Endothelial cell of umbilical vein (primary cell): ENCODE measurements at regions not wholly inside any gene's neighbourhood (a gene's known extent, or its start where the extent isn't known, plus 50 kb on each side); places are given as distances from the start of the nearest gene placed in this dataset.

Source experiments
- BruUV-seq: library from RNA; stranded (reverse); fragments of 400-500 nt; replicated peaks from 2 replicates; lab custom pipeline; 2021; lab: Mats Ljungman, UMichigan
- CTCF ChIA-PET: fragments of 300-600, 350-600 bp; sonication (Branson Sonifier 250); formaldehyde crosslinking; loops from one replicate; lab custom pipeline; 2021; ENCODE audit warnings: antibody characterized with exemption, inconsistent platforms; lab: Charles Lee
- POLR2A ChIA-PET: fragments of 300-600, 350-600 bp; sonication (Branson Sonifier 250); formaldehyde crosslinking; loops from one replicate; lab custom pipeline; 2021; ENCODE audit warnings: antibody characterized with exemption, inconsistent platforms; lab: Charles Lee
- DNase-seq: peaks from one replicate; pipeline ENCODE4 v3.0.0-alpha.2; 2011; ENCODE audit warnings: low read depth, low spot score
- FAIRE-seq: peaks from 2 replicates; lab custom pipeline; 2011; peaks lifted over from hg19 to GRCh38; lab: Jason Lieb, UNC
- H2AFZ ChIP-seq: 2 replicates; pipeline ENCODE4 v1.6.0; 2012; ENCODE audit warnings: low read depth, low read length, control low read depth, inconsistent platforms
- H3K27ac ChIP-seq: 2 replicates; pipeline ENCODE4 v1.5.1; 2011; ENCODE audit warnings: low read depth, mild to moderate bottlenecking, control low read depth, low read length, moderate library complexity; ENCODE audit not compliant: insufficient read depth
- H3K27me3 ChIP-seq, 2 experiments: 2 replicates each; pipeline versions ENCODE4 v1.6.0 to v1.6.1; 2011; ENCODE audit warnings: low read length in 2 of 2, mixed read lengths in 1 of 2; ENCODE audit not compliant: control insufficient read depth in 2 of 2, insufficient read depth in 2 of 2
- H3K36me3 ChIP-seq, 2 experiments: 2 replicates in 1 of 2; 3 replicates in 1 of 2; pipeline ENCODE4 v1.5.1; 2011; ENCODE audit warnings: low read length in 2 of 2, mild to moderate bottlenecking in 1 of 2, moderate library complexity in 1 of 2; ENCODE audit not compliant: control insufficient read depth in 2 of 2, insufficient read depth in 2 of 2; ENCODE audit errors: extremely low read depth in 1 of 2
- H3K4me1 ChIP-seq: 3 replicates; pipeline ENCODE4 v1.5.1; 2011; ENCODE audit warnings: mild to moderate bottlenecking, low read length; ENCODE audit not compliant: control insufficient read depth, insufficient read depth; ENCODE audit errors: extremely low read depth
- H3K4me2 ChIP-seq: 2 replicates; pipeline ENCODE4 v1.6.1; 2011; ENCODE audit warnings: low read length, control low read depth, mixed read lengths; ENCODE audit not compliant: insufficient read depth
- H3K4me3 ChIP-seq, 3 experiments: fragments of 200-600 bp in 1 of 3; sonication (generic), shearing (Covaris generic) in 1 of 3; replicated peaks in 1 of 3; 2 replicates each; pipeline ENCODE4 v1.5.1; 2011 to 2016; ENCODE audit warnings: control low read depth in 3 of 3, low read length in 3 of 3, mild to moderate bottlenecking in 2 of 3, inconsistent platforms in 1 of 3, low read depth in 1 of 3, moderate library complexity in 1 of 3; ENCODE audit not compliant: insufficient read depth in 1 of 3
- H3K79me2 ChIP-seq: 2 replicates; pipeline ENCODE4 v1.6.0; 2012; ENCODE audit warnings: low read length, inconsistent platforms; ENCODE audit not compliant: control insufficient read depth, insufficient read depth
- H3K9ac ChIP-seq: replicated peaks from 2 replicates; pipeline ENCODE3; 2011; ENCODE audit warnings: low read length, control low read depth; ENCODE audit not compliant: insufficient read depth; ENCODE audit errors: extremely low read depth
- H3K9me1 ChIP-seq: replicated peaks from 3 replicates; pipeline ENCODE4 v1.6.0; 2011; ENCODE audit warnings: mild to moderate bottlenecking, low read length; ENCODE audit not compliant: control insufficient read depth, insufficient read depth; ENCODE audit errors: extremely low read depth
- H3K9me3 ChIP-seq: replicated peaks from 2 replicates; pipeline ENCODE4 v1.5.1; 2012; ENCODE audit warnings: low read length, inconsistent platforms; ENCODE audit not compliant: control insufficient read depth, insufficient read depth
- H4K20me1 ChIP-seq: replicated peaks from 2 replicates; pipeline ENCODE3; 2011; ENCODE audit warnings: mild to moderate bottlenecking, low read length; ENCODE audit not compliant: control insufficient read depth, insufficient read depth; ENCODE audit errors: extremely low read depth
- EZH2 ChIP-seq: IDR thresholded peaks from 2 replicates; pipeline ENCODE4 v1.6.1; 2012; ENCODE audit warnings: borderline replicate concordance, low read depth, mild to moderate bottlenecking, moderate library complexity, low read length, inconsistent platforms; ENCODE audit not compliant: severe bottlenecking
- FOS ChIP-seq: IDR thresholded peaks from 2 replicates; pipeline ENCODE4 v1.6.1; 2011; ENCODE audit warnings: mild to moderate bottlenecking, low read length, moderate library complexity, borderline replicate concordance; ENCODE audit not compliant: insufficient read depth
- GATA2 ChIP-seq: IDR thresholded peaks from 2 replicates; pipeline ENCODE4 v1.7.0; 2011; ENCODE audit warnings: low read depth, mild to moderate bottlenecking, moderate library complexity, mixed read lengths, low read length; ENCODE audit not compliant: insufficient read length, insufficient read depth
- JUN ChIP-seq: IDR thresholded peaks from 2 replicates; pipeline ENCODE4 v1.6.1; 2011; ENCODE audit warnings: borderline replicate concordance, low read depth; ENCODE audit not compliant: insufficient read length, insufficient read depth
- MYC ChIP-seq: IDR thresholded peaks from one replicate; pipeline ENCODE4 v1.6.1; 2011; ENCODE audit warnings: mild to moderate bottlenecking, low read depth, low read length
- POLR2A ChIP-seq: IDR thresholded peaks from 2 replicates; pipeline ENCODE4 v1.6.1; 2012; ENCODE audit warnings: low read depth, mild to moderate bottlenecking, control low read depth, low read length
- POLR2AphosphoS5 ChIP-seq: IDR thresholded peaks from 2 replicates; pipeline ENCODE4 v1.6.1; 2012; ENCODE audit warnings: low read depth, mild to moderate bottlenecking, control low read depth, low read length, moderate library complexity; ENCODE audit not compliant: insufficient read depth
- dilution Hi-C: fragments of 300-500 bp; cut with MboI; formaldehyde crosslinking; loops from one replicate; pipeline ENCODE4 v1.15.0; 2019; ENCODE audit warnings: low sequenced_read_pairs; ENCODE audit not compliant: extremely low pct_ligation_motif_present
- intact Hi-C: fragments of 100-400 bp; cut with micrococcal nuclease; formaldehyde crosslinking; loops from one replicate; pipeline ENCODE4 v1.10.0; 2022
- TF ChIP-seq, protein P1 (sequence below): IDR thresholded peaks from 2 replicates; pipeline ENCODE4 v1.6.1; 2011; ENCODE audit not compliant: insufficient read depth, insufficient read length
- TF ChIP-seq, protein P2 (sequence below), 2 donors: IDR thresholded peaks; 1 replicate in 1 of 2; 2 replicates in 1 of 2; pipeline ENCODE4 v1.5.1; 2011; ENCODE audit warnings: low read length in 2 of 2, mild to moderate bottlenecking in 2 of 2, moderate library complexity in 2 of 2, control low read depth in 1 of 2, inconsistent platforms in 1 of 2, low read depth in 1 of 2; ENCODE audit not compliant: insufficient read depth in 1 of 2; ENCODE audit errors: extremely low read depth in 1 of 2

DNA sequence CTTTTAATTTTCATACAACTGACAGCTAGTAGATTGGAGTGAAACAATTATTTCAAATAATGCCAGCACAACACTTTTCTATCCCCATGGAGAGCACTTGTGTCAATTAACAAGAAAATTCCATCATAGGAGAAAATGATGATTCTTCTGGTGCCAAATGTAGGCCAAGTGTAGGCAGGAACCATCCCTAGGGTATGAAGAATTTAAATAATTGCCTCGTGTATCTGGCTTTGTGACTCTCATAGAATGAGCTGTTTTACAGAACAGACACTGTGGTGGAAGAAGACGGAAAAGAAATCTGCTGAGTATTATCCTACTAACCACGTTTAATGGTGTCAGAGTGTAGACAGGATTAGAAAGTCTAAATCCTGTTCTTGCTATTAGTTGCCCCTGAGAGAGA is 1542.2 kb downstream of the LRRC4C start:
- Histone ChIP-seq H4K20me1 (no peaks in the 10 kb centered on the region), H3K4me2 (no peak overlapping the region), H3K27ac (no peak overlapping the region), H3K9me3 (no peaks in the 10 kb centered on the region), H3K79me2 (no peaks in the 10 kb centered on the region), H3K36me3 (no peaks in the 10 kb centered on the region), H2AFZ (no peak overlapping the region), H3K27me3 (no peaks in the 10 kb centered on the region), H3K4me1 (no peaks in the 10 kb centered on the region), H3K9ac (no peak overlapping the region), H3K9me1 (no peaks in the 10 kb centered on the region), H3K4me3 (no peak overlapping the region)
- CTCF ChIA-PET, result no interaction called here
- dilution Hi-C loops (no loop called here), intact Hi-C loops (no loop called here)
- no peak for DNase-seq
- no TSS peak for BruUV-seq
- FAIRE-seq, result no peak
- POLR2A ChIA-PET, result no interaction called here
- TF ChIP-seq POLR2AphosphoS5 (no peak), POLR2A (no peak), FOS (no peak), JUN (no peak), MYC (no peak), GATA2 (no peak), EZH2 (no peak)
- TF ChIP-seq, protein P1, sequence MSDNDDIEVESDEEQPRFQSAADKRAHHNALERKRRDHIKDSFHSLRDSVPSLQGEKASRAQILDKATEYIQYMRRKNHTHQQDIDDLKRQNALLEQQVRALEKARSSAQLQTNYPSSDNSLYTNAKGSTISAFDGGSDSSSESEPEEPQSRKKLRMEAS, result no peak
- TF ChIP-seq, protein P2, sequence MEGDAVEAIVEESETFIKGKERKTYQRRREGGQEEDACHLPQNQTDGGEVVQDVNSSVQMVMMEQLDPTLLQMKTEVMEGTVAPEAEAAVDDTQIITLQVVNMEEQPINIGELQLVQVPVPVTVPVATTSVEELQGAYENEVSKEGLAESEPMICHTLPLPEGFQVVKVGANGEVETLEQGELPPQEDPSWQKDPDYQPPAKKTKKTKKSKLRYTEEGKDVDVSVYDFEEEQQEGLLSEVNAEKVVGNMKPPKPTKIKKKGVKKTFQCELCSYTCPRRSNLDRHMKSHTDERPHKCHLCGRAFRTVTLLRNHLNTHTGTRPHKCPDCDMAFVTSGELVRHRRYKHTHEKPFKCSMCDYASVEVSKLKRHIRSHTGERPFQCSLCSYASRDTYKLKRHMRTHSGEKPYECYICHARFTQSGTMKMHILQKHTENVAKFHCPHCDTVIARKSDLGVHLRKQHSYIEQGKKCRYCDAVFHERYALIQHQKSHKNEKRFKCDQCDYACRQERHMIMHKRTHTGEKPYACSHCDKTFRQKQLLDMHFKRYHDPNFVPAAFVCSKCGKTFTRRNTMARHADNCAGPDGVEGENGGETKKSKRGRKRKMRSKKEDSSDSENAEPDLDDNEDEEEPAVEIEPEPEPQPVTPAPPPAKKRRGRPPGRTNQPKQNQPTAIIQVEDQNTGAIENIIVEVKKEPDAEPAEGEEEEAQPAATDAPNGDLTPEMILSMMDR (IDR thresholded peaks at IDR 0.05; ENCODE audit: extremely low read depth in 1 of 2, insufficient read depth in 1 of 2, low read depth in 1 of 2, low read length in 2 of 2), result no peak
